HepG2 (cell line): ENCODE measurements at regions not wholly inside any gene's neighbourhood (a gene's known extent, or its start where the extent isn't known, plus 50 kb on each side); places are given as distances from the start of the nearest gene placed in this dataset.

Source experiments
- PCBP2 ChIP-seq: fragments of 200-400 bp; formaldehyde crosslinking; optimal IDR thresholded peaks from 2 replicates; pipeline ENCODE3; 2018; ENCODE audit warnings: low read length, low read depth; ENCODE audit not compliant: poor library complexity, severe bottlenecking
- PHF5A ChIP-seq: IDR thresholded peaks from one replicate; pipeline ENCODE4 v1.6.1; 2018; ENCODE audit warnings: low read depth, missing genetic modification reagents; ENCODE audit not compliant: unreplicated experiment
- RAD21 ChIP-seq: fragments of 450-650 bp; formaldehyde crosslinking; IDR thresholded peaks from 2 replicates; pipeline ENCODE4 v1.5.0; 2020; ENCODE audit warnings: mild to moderate bottlenecking
- SIN3A ChIP-seq: IDR thresholded peaks from 2 replicates; pipeline ENCODE4 v1.6.1; 2011; ENCODE audit warnings: low read depth, mild to moderate bottlenecking, control low read depth, low read length, borderline replicate concordance
- YY1 ChIP-seq: IDR thresholded peaks from 2 replicates; pipeline ENCODE4 v1.6.1; 2011; ENCODE audit warnings: low read length, low read depth, moderate library complexity, mild to moderate bottlenecking; ENCODE audit not compliant: insufficient read depth, insufficient replicate concordance
- ZFAT ChIP-seq: sonication (generic); formaldehyde crosslinking; conservative IDR thresholded peaks from 2 replicates; pipeline ENCODE4 v1.8.1; 2023; ENCODE audit warnings: missing genetic modification reagents, inconsistent platforms
- ZNF747 ChIP-seq: sonication (generic); formaldehyde crosslinking; IDR thresholded peaks from 2 replicates; pipeline ENCODE4 v1.8.1; 2023; ENCODE audit warnings: missing genetic modification reagents, mild to moderate bottlenecking, borderline replicate concordance
- TF ChIP-seq, protein P1 (sequence below): sonication (generic); formaldehyde crosslinking; conservative IDR thresholded peaks from 2 replicates; pipeline ENCODE4 v1.8.0; 2022; ENCODE audit warnings: mild to moderate bottlenecking, moderate library complexity, missing genetic modification reagents
- TF ChIP-seq, protein P2 (sequence below): sonication (generic); formaldehyde crosslinking; IDR thresholded peaks from 2 replicates; pipeline ENCODE4 v1.5.0; 2020; ENCODE audit warnings: mild to moderate bottlenecking, missing genetic modification reagents, moderate library complexity

DNA sequence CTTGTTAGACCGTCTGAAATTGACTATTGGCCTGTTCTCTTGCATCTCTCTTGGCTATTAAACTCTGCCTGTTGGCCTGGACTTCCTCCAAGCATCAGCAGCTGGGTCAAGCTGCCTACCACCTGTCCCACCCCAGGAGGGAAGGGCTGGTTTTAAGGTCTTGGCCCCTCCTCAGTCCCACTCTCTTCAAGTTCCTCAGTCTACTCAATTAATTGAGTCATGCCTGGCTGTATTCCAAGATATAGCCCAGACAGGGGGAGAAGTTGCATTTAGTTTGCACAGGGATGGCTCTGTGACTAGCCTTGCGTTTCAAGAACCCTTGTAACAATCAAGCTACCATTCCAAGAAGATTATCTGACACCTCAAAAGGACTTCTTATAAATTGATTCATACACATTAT, 113.8 kb upstream of the GLI3 start:
- TF ChIP-seq, protein P1, sequence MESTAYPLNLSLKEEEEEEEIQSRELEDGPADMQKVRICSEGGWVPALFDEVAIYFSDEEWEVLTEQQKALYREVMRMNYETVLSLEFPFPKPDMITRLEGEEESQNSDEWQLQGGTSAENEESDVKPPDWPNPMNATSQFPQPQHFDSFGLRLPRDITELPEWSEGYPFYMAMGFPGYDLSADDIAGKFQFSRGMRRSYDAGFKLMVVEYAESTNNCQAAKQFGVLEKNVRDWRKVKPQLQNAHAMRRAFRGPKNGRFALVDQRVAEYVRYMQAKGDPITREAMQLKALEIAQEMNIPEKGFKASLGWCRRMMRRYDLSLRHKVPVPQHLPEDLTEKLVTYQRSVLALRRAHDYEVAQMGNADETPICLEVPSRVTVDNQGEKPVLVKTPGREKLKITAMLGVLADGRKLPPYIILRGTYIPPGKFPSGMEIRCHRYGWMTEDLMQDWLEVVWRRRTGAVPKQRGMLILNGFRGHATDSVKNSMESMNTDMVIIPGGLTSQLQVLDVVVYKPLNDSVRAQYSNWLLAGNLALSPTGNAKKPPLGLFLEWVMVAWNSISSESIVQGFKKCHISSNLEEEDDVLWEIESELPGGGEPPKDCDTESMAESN: no peak
- no peak for TF ChIP-seq PHF5A (CRISPR knock-in tag)
- TF ChIP-seq, protein P2, sequence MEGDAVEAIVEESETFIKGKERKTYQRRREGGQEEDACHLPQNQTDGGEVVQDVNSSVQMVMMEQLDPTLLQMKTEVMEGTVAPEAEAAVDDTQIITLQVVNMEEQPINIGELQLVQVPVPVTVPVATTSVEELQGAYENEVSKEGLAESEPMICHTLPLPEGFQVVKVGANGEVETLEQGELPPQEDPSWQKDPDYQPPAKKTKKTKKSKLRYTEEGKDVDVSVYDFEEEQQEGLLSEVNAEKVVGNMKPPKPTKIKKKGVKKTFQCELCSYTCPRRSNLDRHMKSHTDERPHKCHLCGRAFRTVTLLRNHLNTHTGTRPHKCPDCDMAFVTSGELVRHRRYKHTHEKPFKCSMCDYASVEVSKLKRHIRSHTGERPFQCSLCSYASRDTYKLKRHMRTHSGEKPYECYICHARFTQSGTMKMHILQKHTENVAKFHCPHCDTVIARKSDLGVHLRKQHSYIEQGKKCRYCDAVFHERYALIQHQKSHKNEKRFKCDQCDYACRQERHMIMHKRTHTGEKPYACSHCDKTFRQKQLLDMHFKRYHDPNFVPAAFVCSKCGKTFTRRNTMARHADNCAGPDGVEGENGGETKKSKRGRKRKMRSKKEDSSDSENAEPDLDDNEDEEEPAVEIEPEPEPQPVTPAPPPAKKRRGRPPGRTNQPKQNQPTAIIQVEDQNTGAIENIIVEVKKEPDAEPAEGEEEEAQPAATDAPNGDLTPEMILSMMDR: no peak
- no peak for TF ChIP-seq YY1
- no peak for TF ChIP-seq ZNF747 (CRISPR knock-in tag)
- TF ChIP-seq ZFAT (CRISPR knock-in tag): no peak
- no peak for TF ChIP-seq RAD21 (CRISPR knock-in tag)
- no peak for TF ChIP-seq SIN3A
- TF ChIP-seq PCBP2: no peak
